ENCODE measurements at regions not wholly inside any gene's neighbourhood (a gene's known extent, or its start where the extent isn't known, plus 50 kb on each side); places are given as distances from the start of the nearest gene placed in this dataset.

- Histone ChIP-seq H3K4me3 (ENCODE audit: low read length in 2 of 2) (no peak overlapping the region), H3K4me1 (ENCODE audit: control insufficient read depth in 2 of 2, insufficient read depth in 2 of 2, low read length in 2 of 2) (no peaks in the 10 kb centered on the region), H3K27me3 (ENCODE audit: control insufficient read depth in 2 of 2, insufficient read depth in 1 of 2, low read length in 1 of 2) (no peaks in the 10 kb centered on the region), H3K27ac (ENCODE audit: low read depth in 1 of 2, low read length in 1 of 2) (no peak overlapping the region), H3K36me3 (ENCODE audit: control insufficient read depth in 2 of 2, insufficient read depth in 2 of 2, low read length in 1 of 2) (no peaks in the 10 kb centered on the region), H3K9me3 (ENCODE audit: control insufficient read depth in 2 of 2, insufficient read depth in 1 of 2, low read length in 1 of 2) (no peaks in the 10 kb centered on the region)
- 84% methylated on average over 1 of the region's 1 CpG for WGBS
- no peak for DNase-seq (ENCODE audit: low read depth in 6 of 9, low spot score in 9 of 9)
Observed at GRCh38 chr7:10106609-10107008, 867.1 kb upstream of the PHF14 start.

- Histone ChIP-seq H3K4me3 (ENCODE audit: low read length in 2 of 2) (no peak overlapping the region), H3K36me3 (ENCODE audit: control insufficient read depth in 2 of 2, insufficient read depth in 2 of 2, low read length in 1 of 2) (no peaks in the 10 kb centered on the region), H3K9me3 (ENCODE audit: control insufficient read depth in 2 of 2, insufficient read depth in 1 of 2, low read length in 1 of 2) (no peaks in the 10 kb centered on the region), H3K27ac (ENCODE audit: low read depth in 1 of 2, low read length in 1 of 2) (no peak overlapping the region), H3K4me1 (ENCODE audit: control insufficient read depth in 2 of 2, insufficient read depth in 2 of 2, low read length in 2 of 2) (no peaks in the 10 kb centered on the region), H3K27me3 (ENCODE audit: control insufficient read depth in 2 of 2, insufficient read depth in 1 of 2, low read length in 1 of 2) (no peaks in the 10 kb centered on the region)
- WGBS: 95% methylated on average over 6 of the region's 6 CpGs
- DNase-seq (ENCODE audit: low read depth in 6 of 9, low spot score in 9 of 9): no peak
Observed at GRCh38 chr7:10116511-10116910, 857.2 kb upstream of the PHF14 start.

DNA sequence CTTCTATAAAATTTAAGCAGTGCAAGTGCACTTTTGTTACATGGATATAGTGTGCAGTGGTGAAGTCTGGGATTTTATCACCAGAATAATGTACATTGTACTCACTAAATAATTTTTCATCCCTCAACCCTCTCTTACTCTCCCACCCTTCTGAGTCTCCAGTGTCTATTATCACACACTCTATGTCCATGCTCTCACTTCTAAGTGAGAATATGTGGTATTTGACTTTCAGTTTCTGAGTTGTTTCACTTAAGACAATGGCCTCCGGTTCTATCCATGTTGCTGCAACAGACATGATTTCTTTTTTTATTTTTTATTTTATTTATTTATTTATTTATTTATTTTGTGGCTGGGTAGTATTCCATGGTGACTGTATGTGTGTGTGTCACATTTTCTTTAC, 855.9 kb upstream of the PHF14 start:
- no peak overlapping the region for H3K4me3 ChIP-seq (ENCODE audit: low read length in 2 of 2)
- H3K27me3 ChIP-seq (ENCODE audit: control insufficient read depth in 2 of 2, insufficient read depth in 1 of 2, low read length in 1 of 2): no peaks in the 10 kb centered on the region
- H3K27ac ChIP-seq (ENCODE audit: low read depth in 1 of 2, low read length in 1 of 2): no peak overlapping the region
- no peak for DNase-seq (ENCODE audit: low read depth in 6 of 9, low spot score in 9 of 9)
- 96% methylated on average over 1 of the region's 1 CpG for WGBS
- H3K36me3 ChIP-seq (ENCODE audit: control insufficient read depth in 2 of 2, insufficient read depth in 2 of 2, low read length in 1 of 2): no peaks in the 10 kb centered on the region
- no peaks in the 10 kb centered on the region for H3K9me3 ChIP-seq (ENCODE audit: control insufficient read depth in 2 of 2, insufficient read depth in 1 of 2, low read length in 1 of 2)
- no peaks in the 10 kb centered on the region for H3K4me1 ChIP-seq (ENCODE audit: control insufficient read depth in 2 of 2, insufficient read depth in 2 of 2, low read length in 2 of 2)

DNA sequence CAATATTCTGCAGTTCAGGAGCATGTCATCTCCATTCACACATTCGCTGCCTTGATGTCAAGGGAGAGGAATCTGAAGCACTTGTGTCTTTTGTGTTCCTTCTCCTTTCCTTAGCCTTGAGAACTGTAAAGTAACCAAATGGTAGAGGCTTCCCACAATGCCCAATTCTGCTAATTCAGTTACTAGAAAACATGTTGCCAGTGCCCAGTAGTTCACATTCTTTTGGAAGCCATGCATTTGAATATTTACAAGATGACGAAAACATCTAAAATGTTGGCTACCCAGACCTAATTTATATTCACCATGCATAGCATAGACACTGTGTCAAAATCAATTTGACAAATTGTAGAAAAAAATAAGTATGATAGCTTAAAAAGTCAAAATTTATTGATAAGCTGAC, 852.7 kb upstream of the PHF14 start:
- Histone ChIP-seq H3K9me3 (ENCODE audit: control insufficient read depth in 2 of 2, insufficient read depth in 1 of 2, low read length in 1 of 2) (no peaks in the 10 kb centered on the region), H3K36me3 (ENCODE audit: control insufficient read depth in 2 of 2, insufficient read depth in 2 of 2, low read length in 1 of 2) (no peaks in the 10 kb centered on the region), H3K4me1 (ENCODE audit: control insufficient read depth in 2 of 2, insufficient read depth in 2 of 2, low read length in 2 of 2) (no peaks in the 10 kb centered on the region), H3K27me3 (ENCODE audit: control insufficient read depth in 2 of 2, insufficient read depth in 1 of 2, low read length in 1 of 2) (no peaks in the 10 kb centered on the region), H3K27ac (ENCODE audit: low read depth in 1 of 2, low read length in 1 of 2) (no peak overlapping the region), H3K4me3 (ENCODE audit: low read length in 2 of 2) (no peak overlapping the region)
- 99% methylated on average over 2 of the region's 2 CpGs for WGBS
- DNase-seq (ENCODE audit: low read depth in 6 of 9, low spot score in 9 of 9): no peak

GRCh38 chr7:10121631-10122030, 852.0 kb upstream of the PHF14 start:
- Histone ChIP-seq H3K27me3 (ENCODE audit: control insufficient read depth in 2 of 2, insufficient read depth in 1 of 2, low read length in 1 of 2) (no peaks in the 10 kb centered on the region), H3K36me3 (ENCODE audit: control insufficient read depth in 2 of 2, insufficient read depth in 2 of 2, low read length in 1 of 2) (no peaks in the 10 kb centered on the region), H3K4me1 (ENCODE audit: control insufficient read depth in 2 of 2, insufficient read depth in 2 of 2, low read length in 2 of 2) (no peaks in the 10 kb centered on the region), H3K4me3 (ENCODE audit: low read length in 2 of 2) (no peak overlapping the region), H3K9me3 (ENCODE audit: control insufficient read depth in 2 of 2, insufficient read depth in 1 of 2, low read length in 1 of 2) (no peaks in the 10 kb centered on the region), H3K27ac (ENCODE audit: low read depth in 1 of 2, low read length in 1 of 2) (no peak overlapping the region)
- no peak for DNase-seq (ENCODE audit: low read depth in 6 of 9, low spot score in 9 of 9)
- 89% methylated on average over 2 of the region's 2 CpGs for WGBS

DNA sequence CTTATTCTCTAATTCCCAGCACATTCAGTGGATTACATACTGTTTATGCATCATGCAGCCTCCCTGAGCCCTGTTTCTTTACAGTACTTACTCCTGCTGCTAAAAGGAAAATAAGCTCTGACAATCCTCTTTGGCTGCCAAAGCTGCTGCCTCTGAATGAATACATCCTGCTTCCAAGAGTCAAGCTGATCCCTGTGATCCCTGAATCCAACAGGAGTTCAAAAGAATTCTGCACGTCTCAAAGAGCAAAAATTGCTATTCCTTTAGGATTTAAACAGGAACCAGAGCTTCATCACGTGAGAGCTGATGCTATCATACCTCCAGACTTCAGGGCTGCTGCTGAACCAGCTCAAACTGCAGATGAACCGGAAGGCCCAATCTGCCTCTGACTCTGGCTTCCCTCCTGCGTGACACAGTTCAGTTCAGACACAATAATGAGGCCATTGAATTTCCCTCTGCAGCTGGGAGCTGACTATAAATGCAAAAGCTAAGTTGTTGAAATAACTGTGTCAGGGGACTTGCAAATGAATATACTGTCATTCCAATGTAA, 851.0 kb upstream of the PHF14 start:
- DNase-seq (ENCODE audit: low read depth in 6 of 9, low spot score in 9 of 9): peak in 2 of 9 donors; percentile 1
- H3K4me3 ChIP-seq (ENCODE audit: low read length in 2 of 2): no peak overlapping the region
- no peaks in the 10 kb centered on the region for H3K4me1 ChIP-seq (ENCODE audit: control insufficient read depth in 2 of 2, insufficient read depth in 2 of 2, low read length in 2 of 2)
- 57% methylated on average over 4 of the region's 4 CpGs for WGBS
- H3K36me3 ChIP-seq (ENCODE audit: control insufficient read depth in 2 of 2, insufficient read depth in 2 of 2, low read length in 1 of 2): no peaks in the 10 kb centered on the region
- no peaks in the 10 kb centered on the region for H3K27me3 ChIP-seq (ENCODE audit: control insufficient read depth in 2 of 2, insufficient read depth in 1 of 2, low read length in 1 of 2)
- H3K27ac ChIP-seq (ENCODE audit: low read depth in 1 of 2, low read length in 1 of 2): no peak overlapping the region
- no peaks in the 10 kb centered on the region for H3K9me3 ChIP-seq (ENCODE audit: control insufficient read depth in 2 of 2, insufficient read depth in 1 of 2, low read length in 1 of 2)

DNA sequence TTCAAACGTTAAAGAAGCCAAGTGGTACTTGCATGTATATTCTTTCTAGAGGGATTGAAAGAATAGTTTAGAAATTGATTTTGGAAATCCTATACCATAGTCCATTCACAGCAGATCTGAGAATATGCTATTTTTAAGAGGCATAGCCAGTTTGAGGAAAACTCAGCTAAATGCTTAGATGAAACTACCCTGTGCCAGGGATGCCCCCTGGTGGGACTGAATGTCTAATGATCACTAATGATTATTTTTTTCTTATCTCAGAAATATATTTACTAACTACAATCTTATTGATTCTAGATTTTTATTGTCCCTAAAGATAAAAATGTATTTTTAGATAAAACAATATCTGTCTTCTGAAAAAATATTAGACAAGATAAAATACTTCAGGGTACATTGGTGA, 844.9 kb upstream of the PHF14 start:
- H3K9me3 ChIP-seq (ENCODE audit: control insufficient read depth in 2 of 2, insufficient read depth in 1 of 2, low read length in 1 of 2): no peaks in the 10 kb centered on the region
- H3K4me1 ChIP-seq (ENCODE audit: control insufficient read depth in 2 of 2, insufficient read depth in 2 of 2, low read length in 2 of 2): no peaks in the 10 kb centered on the region
- DNase-seq (ENCODE audit: low read depth in 6 of 9, low spot score in 9 of 9): no peak
- no peaks in the 10 kb centered on the region for H3K36me3 ChIP-seq (ENCODE audit: control insufficient read depth in 2 of 2, insufficient read depth in 2 of 2, low read length in 1 of 2)
- H3K27me3 ChIP-seq (ENCODE audit: control insufficient read depth in 2 of 2, insufficient read depth in 1 of 2, low read length in 1 of 2): no peaks in the 10 kb centered on the region
- no peak overlapping the region for H3K4me3 ChIP-seq (ENCODE audit: low read length in 2 of 2)
- no peak overlapping the region for H3K27ac ChIP-seq (ENCODE audit: low read depth in 1 of 2, low read length in 1 of 2)
- 19% methylated on average over 1 of the region's 1 CpG for WGBS

DNA sequence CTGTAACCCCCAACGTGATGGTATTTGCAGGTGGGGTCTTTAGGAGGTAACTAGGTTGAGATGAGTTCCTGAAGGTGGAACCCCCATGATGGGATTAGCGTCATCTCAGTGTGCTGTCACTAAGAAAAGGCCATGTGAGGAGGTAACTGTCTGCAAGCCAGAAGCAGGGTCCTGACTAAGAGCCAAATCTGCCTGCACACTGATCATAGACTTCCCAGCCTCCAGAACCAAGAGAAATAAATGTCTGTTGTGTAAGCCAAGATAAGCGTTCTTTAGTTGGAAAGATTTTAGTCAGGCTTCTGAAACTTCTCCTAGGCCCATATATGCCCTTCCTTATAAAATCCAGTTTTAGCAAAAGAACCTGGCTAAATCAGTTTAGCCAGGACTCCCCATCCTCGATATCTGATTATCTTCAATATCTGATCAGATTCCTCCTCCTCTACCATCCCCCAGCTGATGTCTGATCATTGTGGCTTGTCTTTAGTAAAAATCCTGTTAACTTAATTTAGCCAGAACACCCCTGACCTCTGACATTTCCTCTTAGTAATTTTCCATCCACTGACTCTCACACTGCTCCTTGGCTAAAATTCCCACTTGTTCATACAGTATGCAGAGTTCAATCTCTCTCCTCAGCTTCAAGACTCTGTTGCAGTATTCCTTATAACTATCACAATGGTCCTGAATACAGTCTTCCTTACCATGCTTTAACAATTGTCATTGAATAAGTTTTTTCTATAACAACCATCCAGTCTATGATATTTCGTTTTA, 835.4 kb upstream of the PHF14 start:
- no peak for DNase-seq (ENCODE audit: low read depth in 6 of 9, low spot score in 9 of 9)
- H3K4me3 ChIP-seq (ENCODE audit: low read length in 2 of 2): no peak overlapping the region
- 92% methylated on average over 5 of the region's 5 CpGs for WGBS
- H3K27ac ChIP-seq (ENCODE audit: low read depth in 1 of 2, low read length in 1 of 2): no peak overlapping the region
- no peaks in the 10 kb centered on the region for H3K4me1 ChIP-seq (ENCODE audit: control insufficient read depth in 2 of 2, insufficient read depth in 2 of 2, low read length in 2 of 2)
- H3K36me3 ChIP-seq (ENCODE audit: control insufficient read depth in 2 of 2, insufficient read depth in 2 of 2, low read length in 1 of 2): no peaks in the 10 kb centered on the region
- no peaks in the 10 kb centered on the region for H3K9me3 ChIP-seq (ENCODE audit: control insufficient read depth in 2 of 2, insufficient read depth in 1 of 2, low read length in 1 of 2)
- no peaks in the 10 kb centered on the region for H3K27me3 ChIP-seq (ENCODE audit: control insufficient read depth in 2 of 2, insufficient read depth in 1 of 2, low read length in 1 of 2)

DNA sequence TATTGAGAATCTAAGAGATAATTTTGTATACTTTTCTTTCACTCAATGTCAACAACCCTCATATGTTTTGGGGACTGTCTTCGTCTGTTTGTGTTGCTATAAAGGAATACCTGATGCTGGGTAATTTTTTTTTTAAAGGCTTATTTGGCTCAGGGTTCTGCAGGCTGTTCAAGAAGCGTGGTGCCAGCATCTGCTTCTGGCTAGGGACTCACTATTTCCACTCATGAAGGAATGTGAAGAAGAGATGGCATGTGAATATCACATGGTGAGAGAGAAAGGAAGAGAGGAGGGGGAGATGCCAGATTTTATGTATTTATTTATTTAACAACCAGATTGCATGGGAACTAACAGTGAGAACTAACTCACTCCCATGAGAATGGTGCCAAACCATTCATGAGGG, 827.4 kb upstream of the PHF14 start:
- Histone ChIP-seq H3K27ac (ENCODE audit: low read depth in 1 of 2, low read length in 1 of 2) (no peak overlapping the region), H3K9me3 (ENCODE audit: control insufficient read depth in 2 of 2, insufficient read depth in 1 of 2, low read length in 1 of 2) (no peaks in the 10 kb centered on the region), H3K36me3 (ENCODE audit: control insufficient read depth in 2 of 2, insufficient read depth in 2 of 2, low read length in 1 of 2) (no peaks in the 10 kb centered on the region), H3K27me3 (ENCODE audit: control insufficient read depth in 2 of 2, insufficient read depth in 1 of 2, low read length in 1 of 2) (no peaks in the 10 kb centered on the region), H3K4me3 (ENCODE audit: low read length in 2 of 2) (no peak overlapping the region), H3K4me1 (ENCODE audit: control insufficient read depth in 2 of 2, insufficient read depth in 2 of 2, low read length in 2 of 2) (no peaks in the 10 kb centered on the region)
- DNase-seq (ENCODE audit: low read depth in 6 of 9, low spot score in 9 of 9): no peak
- WGBS: 82% methylated on average over 2 of the region's 2 CpGs
